ENCODE measurements at regions not wholly inside any gene's neighbourhood (a gene's known extent, or its start where the extent isn't known, plus 50 kb on each side); places are given as distances from the start of the nearest gene placed in this dataset.

GRCh38 chr2:3037196-3038194 lies 340.1 kb downstream of the EIPR1 start (continued):
- TF ChIP-seq HNF4G (IDR thresholded peaks at IDR 0.05) (no peak), CTCF (IDR thresholded peaks at IDR 0.05; ENCODE audit: low read depth, low read length, missing input control) (no peak), ATF3 (IDR thresholded peaks at IDR 0.05) (no peak)

GRCh38 chr2:3036432-3037125 lies 341.0 kb downstream of the EIPR1 start:
- WGBS, result 96% methylated on average over 18 of the region's 18 CpGs
- DNase-seq (ENCODE audit: low spot score), result no peak

More at GRCh38 chr2:3036432-3037125, 341.0 kb downstream of the EIPR1 start:
- Histone ChIP-seq H3K9me3 (ENCODE audit: control insufficient read depth in 4 of 4, low read length in 3 of 4) (no peaks in the 10 kb centered on the region), H3K27me3 (ENCODE audit: control insufficient read depth in 4 of 4, insufficient read depth in 4 of 4, low read length in 3 of 4) (no peaks in the 10 kb centered on the region), H3K4me3 (ENCODE audit: low read depth in 1 of 3, low read length in 3 of 3) (no peak overlapping the region), H3K27ac (ENCODE audit: low read depth in 1 of 2, low read length in 2 of 2) (no peak overlapping the region), H3K9ac (ENCODE audit: low read depth in 1 of 2, low read length in 2 of 2) (no peak overlapping the region), H3K4me1 (ENCODE audit: control insufficient read depth in 4 of 4, insufficient read depth in 4 of 4, low read length in 3 of 4) (no peaks in the 10 kb centered on the region), H3K36me3 (ENCODE audit: control insufficient read depth in 4 of 4, insufficient read depth in 3 of 4, low read depth in 1 of 4, low read length in 3 of 4) (no peaks in the 10 kb centered on the region)
- TF ChIP-seq ZBTB33 (IDR thresholded peaks at IDR 0.05), result no peak
- TF ChIP-seq MAX (IDR thresholded peaks at IDR 0.05), result no peak
- no peak for TF ChIP-seq FOXA2 (IDR thresholded peaks at IDR 0.05)
- no peak for TF ChIP-seq RAD21 (IDR thresholded peaks at IDR 0.05)
- no peak for TF ChIP-seq ATF3 (IDR thresholded peaks at IDR 0.05)
- TF ChIP-seq HNF4G (IDR thresholded peaks at IDR 0.05), result no peak
- no peak for TF ChIP-seq EGR1 (IDR thresholded peaks at IDR 0.05; ENCODE audit: low read depth in 2 of 2)
- TF ChIP-seq SP1 (IDR thresholded peaks at IDR 0.05), result no peak
- TF ChIP-seq FOXA1 (IDR thresholded peaks at IDR 0.05), result no peak
- no peak for TF ChIP-seq NR2F2 (IDR thresholded peaks at IDR 0.05)
- TF ChIP-seq REST (IDR thresholded peaks at IDR 0.05), result no peak
- TF ChIP-seq JUND (IDR thresholded peaks at IDR 0.05), result no peak
- no peak for TF ChIP-seq GABPA (IDR thresholded peaks at IDR 0.05 in 1 of 2, conservative IDR thresholded peaks at IDR 0.05 in 1 of 2)
- no peak for TF ChIP-seq YY1 (IDR thresholded peaks at IDR 0.05)
- TF ChIP-seq RXRA (IDR thresholded peaks at IDR 0.05), result no peak

Data from liver (tissue), 8 donors.